HCT116 (cell line): ENCODE measurements at regions not wholly inside any gene's neighbourhood (a gene's known extent, or its start where the extent isn't known, plus 50 kb on each side); places are given as distances from the start of the nearest gene placed in this dataset.

ENCODE experiments used
- CTCF ChIP-seq, 3 experiments: fragments of 200-600 bp in 1 of 3; sonication (generic) in 1 of 3; IDR thresholded peaks in 2 of 3; conservative IDR thresholded peaks in 1 of 3; 2 replicates each; pipeline ENCODE4 v1.5.1; 2012 to 2017; ENCODE audit warnings: low read depth in 2 of 3, low read length in 2 of 3, antibody characterized with exemption in 1 of 3, borderline replicate concordance in 1 of 3, control low read depth in 1 of 3, mild to moderate bottlenecking in 1 of 3, mixed read lengths in 1 of 3, mixed run types in 1 of 3, moderate library complexity in 1 of 3; ENCODE audit not compliant: insufficient read depth in 1 of 3
- ELF1 ChIP-seq: IDR thresholded peaks from 2 replicates; pipeline ENCODE4 v1.6.1; 2012; ENCODE audit warnings: low read depth, borderline replicate concordance
- MAX ChIP-seq: IDR thresholded peaks from 2 replicates; pipeline ENCODE4 v1.6.1; 2012
- REST ChIP-seq: IDR thresholded peaks from 2 replicates; pipeline ENCODE4 v1.6.1; 2012; ENCODE audit warnings: low read depth
- ZNF274 ChIP-seq: fragments of 200-500 bp; sonication (Bioruptor generic); IDR thresholded peaks from 2 replicates; pipeline ENCODE4 v1.6.1; 2014; ENCODE audit warnings: mild to moderate bottlenecking, low read depth, low read length, inconsistent platforms

GRCh38 chr5:58357121-58357520, 102.8 kb downstream of the PLK2 start:
- TF ChIP-seq ELF1 = no peak
- TF ChIP-seq CTCF (IDR thresholded peaks at IDR 0.05 in 2 of 3, conservative IDR thresholded peaks at IDR 0.05 in 1 of 3; ENCODE audit: borderline replicate concordance in 1 of 3, insufficient read depth in 1 of 3, low read depth in 2 of 3, low read length in 2 of 3) = no peak
- no peak for TF ChIP-seq MAX
- TF ChIP-seq ZNF274 = no peak
- TF ChIP-seq REST = no peak
